Glomerular visceral epithelial cell (primary cell): ENCODE measurements at regions not wholly inside any gene's neighbourhood (a gene's known extent, or its start where the extent isn't known, plus 50 kb on each side); places are given as distances from the start of the nearest gene placed in this dataset.

ENCODE experiments used
- DNase-seq: peaks from one replicate; pipeline ENCODE4 v3.0.0-alpha.2; 2016; ENCODE audit errors: extremely low spot score

GRCh38 chr18:25873833-25874232, 216.6 kb downstream of the SS18 start:
- DNase-seq = no peak

- DNase-seq = no peak
Observed at GRCh38 chr18:25866331-25866730, 224.1 kb downstream of the SS18 start.

- DNase-seq = no peak
Observed at GRCh38 chr18:25862881-25863600, 227.4 kb downstream of the SS18 start.

- DNase-seq = no peak
Observed at GRCh38 chr18:25853691-25854433, 236.6 kb downstream of the SS18 start.

GRCh38 chr18:25843791-25844190, 246.6 kb downstream of the SS18 start:
- DNase-seq = no peak

- DNase-seq = no peak
Observed at GRCh38 chr18:25842665-25843064, 247.7 kb downstream of the SS18 start.

- no peak for DNase-seq
Observed at GRCh38 chr18:25834061-25834460, 256.4 kb downstream of the SS18 start.

- DNase-seq = peak; percentile 64
Observed at GRCh38 chr18:25832001-25832604, 258.3 kb downstream of the SS18 start.

GRCh38 chr18:25831301-25831701, 259.1 kb downstream of the SS18 start:
- DNase-seq = no peak

GRCh38 chr18:25830787-25831186, 259.6 kb downstream of the SS18 start:
- peak; percentile 63 for DNase-seq

GRCh38 chr18:25827961-25828561, 262.4 kb downstream of the SS18 start:
- DNase-seq = no peak

GRCh38 chr18:25827228-25827627, 263.2 kb downstream of the SS18 start:
- no peak for DNase-seq

- DNase-seq = no peak
Observed at GRCh38 chr18:25826823-25827222, 263.6 kb downstream of the SS18 start.

- DNase-seq = no peak
Observed at GRCh38 chr18:25825979-25826776, 264.2 kb downstream of the SS18 start.

- DNase-seq = no peak
Observed at GRCh38 chr18:25825056-25825455, 265.4 kb downstream of the SS18 start.

- DNase-seq = no peak
Observed at GRCh38 chr18:25819746-25820363, 270.6 kb downstream of the SS18 start.

GRCh38 chr18:25818505-25818904, 271.9 kb downstream of the SS18 start:
- DNase-seq = no peak

- no peak for DNase-seq
Observed at GRCh38 chr18:25817546-25818237, 272.7 kb downstream of the SS18 start.

- no peak for DNase-seq
Observed at GRCh38 chr18:25815659-25816058, 274.8 kb downstream of the SS18 start.

GRCh38 chr18:25814841-25815458, 275.5 kb downstream of the SS18 start:
- no peak for DNase-seq
